ENCODE measurements at regions not wholly inside any gene's neighbourhood (a gene's known extent, or its start where the extent isn't known, plus 50 kb on each side); places are given as distances from the start of the nearest gene placed in this dataset.
A peak's percentile ranks its signal among the peaks of the same experiment; 100 is the strongest.
"Not testable (repeated sequence)": the region's sequence is repeated elsewhere in the genome, so short reads cannot be mapped to it uniquely, and the experiment has no call there.

- CTCF ChIA-PET = no interaction called here
- no peaks in the 10 kb centered on the region for H3K9me3 Mint-ChIP-seq (ENCODE audit: low read depth)
- H3K27ac Mint-ChIP-seq = no peak overlapping the region
- POLR2A ChIA-PET = no interaction called here
- DNase-seq (no peak), ATAC-seq (no peak)
- H3K4me3 Mint-ChIP-seq = no peak overlapping the region
- no peaks in the 10 kb centered on the region for H3K36me3 Mint-ChIP-seq (ENCODE audit: low read depth)
- no peaks in the 10 kb centered on the region for H3K4me1 Mint-ChIP-seq
- intact Hi-C loops (cut with DNase I, micrococcal nuclease) = no loop called here
- H3K27me3 Mint-ChIP-seq = peaks cover 7% of the 10 kb centered on the region
Measured at GRCh38 chr21:15119486-15119885, 54.7 kb upstream of the NRIP1 start.

- H3K27ac Mint-ChIP-seq = no peak overlapping the region
- no peak for ATAC-seq
- intact Hi-C loops (cut with DNase I, micrococcal nuclease) = no loop called here
- ChIA-PET POLR2A (no interaction called here), CTCF (interaction anchor here (0.7 to 1.5 kb wide), 2 partner anchors 13 to 707 kb away, joined by 3 to 4 read pairs; no protein-coding TSS in a partner anchor)
- no peaks in the 10 kb centered on the region for H3K9me3 Mint-ChIP-seq (ENCODE audit: low read depth)
- H3K4me1 Mint-ChIP-seq = no peaks in the 10 kb centered on the region
- H3K36me3 Mint-ChIP-seq (ENCODE audit: low read depth) = no peaks in the 10 kb centered on the region
- no peak for DNase-seq
- peaks cover 5% of the 10 kb centered on the region for H3K27me3 Mint-ChIP-seq
- no peak overlapping the region for H3K4me3 Mint-ChIP-seq
Measured at GRCh38 chr21:15121097-15121654, 56.4 kb upstream of the NRIP1 start.

GRCh38 chr21:15121655-15122120 is 56.9 kb upstream of the NRIP1 start:
- H3K4me3 Mint-ChIP-seq = no peak overlapping the region
- CTCF ChIA-PET = interaction anchor here (1.5 kb wide), 1 partner anchor 13 kb away, joined by 4 read pairs; no protein-coding TSS in a partner anchor

GRCh38 chr21:15122241-15122640 is 57.4 kb upstream of the NRIP1 start:
- peaks cover 5% of the 10 kb centered on the region for H3K27me3 Mint-ChIP-seq
- POLR2A ChIA-PET = no interaction called here
- no peaks in the 10 kb centered on the region for H3K4me1 Mint-ChIP-seq
- no peaks in the 10 kb centered on the region for H3K9me3 Mint-ChIP-seq (ENCODE audit: low read depth)
- intact Hi-C loops (cut with DNase I, micrococcal nuclease) = no loop called here
- CTCF ChIA-PET = no interaction called here
- H3K27ac Mint-ChIP-seq = no peak overlapping the region
- ATAC-seq = no peak
- no peaks in the 10 kb centered on the region for H3K36me3 Mint-ChIP-seq (ENCODE audit: low read depth)
- no peak overlapping the region for H3K4me3 Mint-ChIP-seq
- no peak for DNase-seq

More at GRCh38 chr21:15121655-15122120, 56.9 kb upstream of the NRIP1 start:
- no peak for ATAC-seq
- intact Hi-C loops (cut with DNase I, micrococcal nuclease) = no loop called here
- Mint-ChIP-seq H3K36me3 (ENCODE audit: low read depth) (no peaks in the 10 kb centered on the region), H3K9me3 (ENCODE audit: low read depth) (no peaks in the 10 kb centered on the region), H3K27ac (no peak overlapping the region), H3K27me3 (peaks cover 5% of the 10 kb centered on the region), H3K4me1 (no peaks in the 10 kb centered on the region)
- POLR2A ChIA-PET = no interaction called here
- no peak for DNase-seq

- Mint-ChIP-seq H3K27ac (no peak overlapping the region), H3K27me3 (peaks cover 5% of the 10 kb centered on the region), H3K4me1 (peaks cover 3% of the 10 kb centered on the region), H3K36me3 (ENCODE audit: low read depth) (no peaks in the 10 kb centered on the region), H3K9me3 (ENCODE audit: low read depth) (no peaks in the 10 kb centered on the region), H3K4me3 (no peak overlapping the region)
- DNase-seq (no peak), ATAC-seq (no peak)
- CTCF ChIA-PET = no interaction called here
- intact Hi-C loops (cut with DNase I, micrococcal nuclease) = no loop called here
- POLR2A ChIA-PET = interaction anchor here (0.6 kb wide), 1 partner anchor 157 kb away, joined by 6 read pairs; no protein-coding TSS in a partner anchor
Measured at GRCh38 chr21:15124731-15125130, 59.9 kb upstream of the NRIP1 start.

- Mint-ChIP-seq H3K9me3 (ENCODE audit: low read depth) (no peaks in the 10 kb centered on the region), H3K4me3 (no peak overlapping the region), H3K27ac (no peak overlapping the region), H3K27me3 (peaks cover 3% of the 10 kb centered on the region), H3K4me1 (peaks cover 3% of the 10 kb centered on the region), H3K36me3 (ENCODE audit: low read depth) (no peaks in the 10 kb centered on the region)
- ATAC-seq (no peak), DNase-seq (no peak)
- intact Hi-C loops (cut with DNase I, micrococcal nuclease) = no loop called here
- ChIA-PET POLR2A (no interaction called here), CTCF (no interaction called here)
Measured at GRCh38 chr21:15126948-15127347, 62.1 kb upstream of the NRIP1 start.

GRCh38 chr21:15127437-15127836 is 62.6 kb upstream of the NRIP1 start:
- Mint-ChIP-seq H3K36me3 (ENCODE audit: low read depth) (no peaks in the 10 kb centered on the region), H3K4me1 (peaks cover 3% of the 10 kb centered on the region), H3K9me3 (ENCODE audit: low read depth) (no peaks in the 10 kb centered on the region), H3K4me3 (no peak overlapping the region), H3K27ac (no peak overlapping the region), H3K27me3 (peaks cover 3% of the 10 kb centered on the region)
- DNase-seq (no peak), ATAC-seq (no peak)
- POLR2A ChIA-PET = no interaction called here
- CTCF ChIA-PET = no interaction called here
- intact Hi-C loops (cut with DNase I, micrococcal nuclease) = no loop called here

GRCh38 chr21:15128267-15128666 is 63.5 kb upstream of the NRIP1 start:
- Mint-ChIP-seq H3K36me3 (ENCODE audit: low read depth) (no peaks in the 10 kb centered on the region), H3K27ac (no peak overlapping the region), H3K4me3 (no peak overlapping the region), H3K4me1 (peaks cover 3% of the 10 kb centered on the region), H3K9me3 (ENCODE audit: low read depth) (no peaks in the 10 kb centered on the region), H3K27me3 (peaks cover 3% of the 10 kb centered on the region)
- DNase-seq (no peak), ATAC-seq (no peak)
- POLR2A ChIA-PET = no interaction called here
- intact Hi-C loops (cut with DNase I, micrococcal nuclease) = no loop called here
- CTCF ChIA-PET = no interaction called here

GRCh38 chr21:15128714-15129113 is 63.9 kb upstream of the NRIP1 start:
- H3K27ac Mint-ChIP-seq; CTCF ChIA-PET; intact Hi-C loops (cut with DNase I, micrococcal nuclease); H3K4me1 Mint-ChIP-seq; H3K27me3 Mint-ChIP-seq; H3K4me3 Mint-ChIP-seq; DNase-seq; H3K36me3 Mint-ChIP-seq (ENCODE audit: low read depth); POLR2A ChIA-PET; H3K9me3 Mint-ChIP-seq (ENCODE audit: low read depth): not testable (repeated sequence)
- ATAC-seq = peak; percentile 23

- intact Hi-C loops (cut with DNase I, micrococcal nuclease) = no loop called here
- POLR2A ChIA-PET = no interaction called here
- CTCF ChIA-PET = no interaction called here
- Mint-ChIP-seq H3K4me3 (no peak overlapping the region), H3K9me3 (ENCODE audit: low read depth) (no peaks in the 10 kb centered on the region), H3K27me3 (peaks cover 2% of the 10 kb centered on the region), H3K36me3 (ENCODE audit: low read depth) (no peaks in the 10 kb centered on the region), H3K27ac (no peak overlapping the region), H3K4me1 (peaks cover 3% of the 10 kb centered on the region)
- ATAC-seq = no peak
- no peak for DNase-seq
Measured at GRCh38 chr21:15130326-15130725, 65.5 kb upstream of the NRIP1 start.

- POLR2A ChIA-PET = no interaction called here
- intact Hi-C loops (cut with DNase I, micrococcal nuclease) = no loop called here
- DNase-seq (no peak), ATAC-seq (no peak)
- CTCF ChIA-PET = no interaction called here
- Mint-ChIP-seq H3K9me3 (ENCODE audit: low read depth) (no peaks in the 10 kb centered on the region), H3K36me3 (ENCODE audit: low read depth) (no peaks in the 10 kb centered on the region), H3K27ac (no peak overlapping the region), H3K4me3 (no peak overlapping the region), H3K4me1 (peaks cover 3% of the 10 kb centered on the region), H3K27me3 (peaks cover 2% of the 10 kb centered on the region)
Measured at GRCh38 chr21:15130751-15131150, 66.0 kb upstream of the NRIP1 start.

- H3K36me3 Mint-ChIP-seq (ENCODE audit: low read depth) = no peaks in the 10 kb centered on the region
- ATAC-seq = no peak
- H3K4me3 Mint-ChIP-seq = no peak overlapping the region
- ChIA-PET CTCF (no interaction called here), POLR2A (no interaction called here)
- DNase-seq = no peak
- H3K4me1 Mint-ChIP-seq = peaks cover 3% of the 10 kb centered on the region
- intact Hi-C loops (cut with DNase I, micrococcal nuclease) = no loop called here
- peaks cover 2% of the 10 kb centered on the region for H3K27me3 Mint-ChIP-seq
- H3K27ac Mint-ChIP-seq = no peak overlapping the region
- no peaks in the 10 kb centered on the region for H3K9me3 Mint-ChIP-seq (ENCODE audit: low read depth)
Measured at GRCh38 chr21:15132781-15133180, 68.0 kb upstream of the NRIP1 start.

Measured in activated CD4-positive, alpha-beta T cell treated with anti-CD3 and anti-CD28 coated beads for 36 hours (primary cell).